ENCODE measurements at regions not wholly inside any gene's neighbourhood (a gene's known extent, or its start where the extent isn't known, plus 50 kb on each side); places are given as distances from the start of the nearest gene placed in this dataset.

GRCh38 chr2:104755026-104755878, 98.7 kb upstream of the POU3F3 start:
- Histone ChIP-seq H3K4me1 (ENCODE audit: control insufficient read depth in 1 of 2, insufficient read depth in 1 of 2, low read depth in 1 of 2, low read length in 1 of 2) (no peaks in the 10 kb centered on the region), H3K27ac (no peak overlapping the region), H3K4me3 (ENCODE audit: low read depth in 1 of 2, low read length in 1 of 2) (no peak overlapping the region), H3K9me3 (no peaks in the 10 kb centered on the region), H3K27me3 (peaks cover 5% of the 10 kb centered on the region), H3K36me3 (no peaks in the 10 kb centered on the region)
- TF ChIP-seq CTCF (IDR thresholded peaks at IDR 0.05) = no peak

GRCh38 chr2:104756118-104756517, 97.8 kb upstream of the POU3F3 start:
- H3K9me3 ChIP-seq = no peaks in the 10 kb centered on the region
- no peak for TF ChIP-seq CTCF (IDR thresholded peaks at IDR 0.05)

GRCh38 chr2:104757056-104757455, 96.9 kb upstream of the POU3F3 start:
- H3K4me1 ChIP-seq (ENCODE audit: control insufficient read depth in 1 of 2, insufficient read depth in 1 of 2, low read depth in 1 of 2, low read length in 1 of 2) = no peaks in the 10 kb centered on the region
- H3K9me3 ChIP-seq = no peaks in the 10 kb centered on the region
- H3K4me3 ChIP-seq (ENCODE audit: low read depth in 1 of 2, low read length in 1 of 2) = no peak overlapping the region
- no peak for TF ChIP-seq CTCF (IDR thresholded peaks at IDR 0.05)
- no peaks in the 10 kb centered on the region for H3K36me3 ChIP-seq
- peaks cover 5% of the 10 kb centered on the region for H3K27me3 ChIP-seq
- H3K27ac ChIP-seq = no peak overlapping the region

More at GRCh38 chr2:104756118-104756517, 97.8 kb upstream of the POU3F3 start:
- Histone ChIP-seq H3K27ac (no peak overlapping the region), H3K36me3 (no peaks in the 10 kb centered on the region), H3K4me3 (ENCODE audit: low read depth in 1 of 2, low read length in 1 of 2) (no peak overlapping the region), H3K4me1 (ENCODE audit: control insufficient read depth in 1 of 2, insufficient read depth in 1 of 2, low read depth in 1 of 2, low read length in 1 of 2) (no peaks in the 10 kb centered on the region), H3K27me3 (peaks cover 5% of the 10 kb centered on the region)

GRCh38 chr2:104758199-104758620, 95.7 kb upstream of the POU3F3 start:
- Histone ChIP-seq H3K4me3 (ENCODE audit: low read depth in 1 of 2, low read length in 1 of 2) (no peak overlapping the region), H3K4me1 (ENCODE audit: control insufficient read depth in 1 of 2, insufficient read depth in 1 of 2, low read depth in 1 of 2, low read length in 1 of 2) (no peaks in the 10 kb centered on the region), H3K36me3 (no peaks in the 10 kb centered on the region), H3K27me3 (peaks cover 5% of the 10 kb centered on the region), H3K9me3 (no peaks in the 10 kb centered on the region), H3K27ac (no peak overlapping the region)
- no peak for TF ChIP-seq CTCF (IDR thresholded peaks at IDR 0.05)

GRCh38 chr2:104762031-104762430, 91.9 kb upstream of the POU3F3 start:
- Histone ChIP-seq H3K9me3 (no peaks in the 10 kb centered on the region), H3K4me1 (ENCODE audit: control insufficient read depth in 1 of 2, insufficient read depth in 1 of 2, low read depth in 1 of 2, low read length in 1 of 2) (no peaks in the 10 kb centered on the region), H3K36me3 (no peaks in the 10 kb centered on the region), H3K27me3 (no peaks in the 10 kb centered on the region), H3K4me3 (ENCODE audit: low read depth in 1 of 2, low read length in 1 of 2) (no peak overlapping the region), H3K27ac (no peak overlapping the region)
- no peak for TF ChIP-seq CTCF (IDR thresholded peaks at IDR 0.05)

Data from neutrophil (primary cell).